WI38 (cell line): ENCODE measurements at regions not wholly inside any gene's neighbourhood (a gene's known extent, or its start where the extent isn't known, plus 50 kb on each side); places are given as distances from the start of the nearest gene placed in this dataset.

Source experiments
- H3K4me3 ChIP-seq: 2 replicates; pipeline ENCODE4 v1.5.1; 2011; ENCODE audit warnings: low read depth, mild to moderate bottlenecking, control low read depth, low read length
- TF ChIP-seq, protein P1 (sequence below): IDR thresholded peaks from 2 replicates; pipeline ENCODE4 v1.5.1; 2012; ENCODE audit warnings: low read depth, mild to moderate bottlenecking, control low read depth, low read length

- H3K4me3 ChIP-seq, result no peak overlapping the region
- TF ChIP-seq, protein P1, sequence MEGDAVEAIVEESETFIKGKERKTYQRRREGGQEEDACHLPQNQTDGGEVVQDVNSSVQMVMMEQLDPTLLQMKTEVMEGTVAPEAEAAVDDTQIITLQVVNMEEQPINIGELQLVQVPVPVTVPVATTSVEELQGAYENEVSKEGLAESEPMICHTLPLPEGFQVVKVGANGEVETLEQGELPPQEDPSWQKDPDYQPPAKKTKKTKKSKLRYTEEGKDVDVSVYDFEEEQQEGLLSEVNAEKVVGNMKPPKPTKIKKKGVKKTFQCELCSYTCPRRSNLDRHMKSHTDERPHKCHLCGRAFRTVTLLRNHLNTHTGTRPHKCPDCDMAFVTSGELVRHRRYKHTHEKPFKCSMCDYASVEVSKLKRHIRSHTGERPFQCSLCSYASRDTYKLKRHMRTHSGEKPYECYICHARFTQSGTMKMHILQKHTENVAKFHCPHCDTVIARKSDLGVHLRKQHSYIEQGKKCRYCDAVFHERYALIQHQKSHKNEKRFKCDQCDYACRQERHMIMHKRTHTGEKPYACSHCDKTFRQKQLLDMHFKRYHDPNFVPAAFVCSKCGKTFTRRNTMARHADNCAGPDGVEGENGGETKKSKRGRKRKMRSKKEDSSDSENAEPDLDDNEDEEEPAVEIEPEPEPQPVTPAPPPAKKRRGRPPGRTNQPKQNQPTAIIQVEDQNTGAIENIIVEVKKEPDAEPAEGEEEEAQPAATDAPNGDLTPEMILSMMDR, result no peak
These were observed 319.9 kb downstream of the BRD1 start for GRCh38 chr22:49507607-49508292.

GRCh38 chr22:49506010-49506400 lies 321.7 kb downstream of the BRD1 start:
- TF ChIP-seq, protein P1, result no peak
- H3K4me3 ChIP-seq, result no peak overlapping the region

- H3K4me3 ChIP-seq, result no peak overlapping the region
- TF ChIP-seq, protein P1, result no peak
These were observed 322.2 kb downstream of the BRD1 start for GRCh38 chr22:49505337-49506009.

DNA sequence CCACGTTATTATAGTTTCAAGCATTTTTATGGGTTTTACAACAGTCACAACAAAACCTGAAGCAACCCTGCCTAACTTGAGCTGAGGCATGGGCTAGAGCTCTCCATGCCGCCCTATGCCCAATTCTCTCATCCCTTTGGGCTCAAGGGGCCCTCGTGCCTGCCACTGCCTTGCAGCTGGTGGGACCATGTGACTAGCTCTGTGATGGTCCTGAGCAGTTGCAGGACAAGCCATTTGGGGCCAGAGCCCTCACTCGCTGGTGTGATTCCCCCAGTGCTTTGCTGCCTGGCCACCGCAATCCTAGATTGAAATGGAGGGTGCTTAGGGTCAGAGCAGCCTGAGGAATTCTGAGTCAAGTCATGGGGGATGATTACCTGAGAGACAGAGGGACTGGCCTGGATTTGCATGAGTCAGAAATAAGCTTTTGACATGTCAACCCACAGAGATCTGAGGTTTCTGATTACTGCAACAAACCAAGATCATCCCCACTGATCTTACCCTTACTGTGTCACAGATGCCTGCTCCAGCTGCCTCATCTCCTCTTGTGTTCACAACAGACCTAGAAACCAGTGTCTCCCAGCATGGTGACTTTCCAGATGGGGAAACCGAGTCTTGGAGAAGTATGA lies 323.7 kb downstream of the BRD1 start:
- no peak overlapping the region for H3K4me3 ChIP-seq
- TF ChIP-seq, protein P1, result no peak

GRCh38 chr22:49503321-49503720 lies 324.4 kb downstream of the BRD1 start:
- TF ChIP-seq, protein P1, result no peak
- no peak overlapping the region for H3K4me3 ChIP-seq

DNA sequence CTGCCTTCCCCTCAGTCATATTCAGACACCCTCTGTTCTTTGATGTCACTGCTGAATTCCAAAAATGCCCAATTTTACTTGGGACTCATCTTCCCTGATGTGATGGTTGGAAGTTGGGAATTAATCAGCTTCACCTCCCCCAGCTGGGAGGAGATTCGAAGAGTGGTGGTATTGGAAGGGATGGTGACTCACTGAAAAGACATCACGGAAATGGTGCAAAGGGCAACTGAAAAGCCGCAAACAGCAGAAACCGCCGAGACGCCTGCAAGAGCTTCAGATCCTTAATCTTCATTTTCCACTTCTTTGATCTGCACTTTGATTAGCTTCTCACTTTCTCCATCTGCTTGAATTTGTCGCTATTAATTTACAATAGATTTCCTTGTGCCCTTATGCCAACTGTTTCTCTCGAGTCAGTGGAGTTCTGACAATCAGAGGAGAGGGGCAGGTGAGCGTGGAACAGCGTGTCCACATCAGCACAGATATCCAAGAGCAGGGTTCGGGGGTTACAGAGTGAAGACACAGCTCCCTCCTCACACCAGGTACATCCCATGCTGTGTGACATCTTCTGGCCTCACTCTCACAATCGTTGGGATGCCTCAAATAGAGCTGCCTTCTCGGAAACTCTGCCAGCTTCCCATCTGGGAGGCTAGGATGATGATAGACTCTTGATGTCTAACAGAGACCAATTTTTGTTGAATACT lies 325.4 kb downstream of the BRD1 start:
- H3K4me3 ChIP-seq, result no peak overlapping the region
- TF ChIP-seq, protein P1, result no peak
